ENCODE measurements at regions not wholly inside any gene's neighbourhood (a gene's known extent, or its start where the extent isn't known, plus 50 kb on each side); places are given as distances from the start of the nearest gene placed in this dataset.

DNA sequence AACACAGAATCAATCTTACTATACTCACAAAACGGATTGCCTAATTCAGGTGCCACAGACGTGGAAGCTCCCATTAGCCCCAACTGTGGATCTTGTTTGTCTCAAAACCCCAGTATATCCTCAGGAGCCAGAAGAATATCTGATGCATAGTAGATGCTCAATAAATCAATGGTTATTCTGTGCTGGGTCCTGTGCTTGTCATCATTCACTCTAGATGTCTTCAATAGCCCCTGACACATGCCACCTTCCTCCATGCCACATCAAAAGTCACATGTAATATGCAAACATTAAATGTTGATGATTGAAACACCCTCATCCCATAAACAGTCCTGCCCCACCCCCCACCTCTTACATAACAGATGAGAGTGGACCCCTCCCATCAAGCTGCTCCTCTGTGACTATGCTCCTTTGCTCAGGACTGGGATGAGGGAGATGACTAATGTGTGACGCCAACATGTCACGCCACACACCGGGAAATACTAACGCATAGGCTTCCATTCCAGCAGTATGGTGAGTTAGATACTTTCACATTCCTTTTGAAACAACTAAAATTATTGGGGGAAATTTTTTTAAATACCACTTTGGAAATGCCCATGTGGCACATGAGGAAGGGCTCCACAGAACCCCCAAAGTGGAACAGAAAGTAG, 267.6 kb upstream of the SDK2 start:
- TF ChIP-seq EZH2 (IDR thresholded peaks at IDR 0.05) (no peak), FOXP2 (optimal IDR thresholded peaks at IDR 0.05; ENCODE audit: control extremely low read depth, extremely low read length, insufficient read depth) (no peak), POLR2AphosphoS5 (IDR thresholded peaks at IDR 0.05; ENCODE audit: borderline replicate concordance, low read depth, low read length) (no peak)

All from SK-N-MC (cell line).